ENCODE measurements at regions not wholly inside any gene's neighbourhood (a gene's known extent, or its start where the extent isn't known, plus 50 kb on each side); places are given as distances from the start of the nearest gene placed in this dataset.

DNA sequence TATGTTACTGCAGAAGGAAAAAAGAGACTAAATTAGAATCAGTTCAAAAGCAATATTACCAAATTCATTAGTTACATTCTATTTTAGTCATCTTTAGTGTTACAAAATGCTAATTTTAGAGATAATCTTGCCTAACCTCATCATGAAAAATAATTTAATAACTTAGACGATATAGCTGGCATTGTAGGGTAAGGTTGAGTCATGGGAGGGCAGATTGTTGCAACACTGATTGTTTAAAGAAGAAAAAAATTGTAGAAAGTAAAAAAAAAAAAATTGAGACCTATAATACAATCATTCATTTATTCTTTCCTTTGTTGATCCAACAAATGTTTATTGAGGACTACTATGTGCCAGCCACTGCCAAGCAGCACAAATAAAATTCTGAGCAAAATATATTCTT lies 330.9 kb downstream of the GBA3 start:
- no peaks in the 10 kb centered on the region for H3K27me3 ChIP-seq (ENCODE audit: insufficient read depth, low read depth, low read length)
- no peak overlapping the region for H2AFZ ChIP-seq (ENCODE audit: low read depth, low read length)
- H3F3A ChIP-seq (ENCODE audit: insufficient read depth, low read length, poor library complexity, severe bottlenecking) = no peaks in the 10 kb centered on the region
- H3K9me2 ChIP-seq (ENCODE audit: insufficient read depth, low read length) = no peaks in the 10 kb centered on the region
- H3K4me3 ChIP-seq (ENCODE audit: low read length) = no peak overlapping the region
- H3K9me3 ChIP-seq (ENCODE audit: low read length) = no peaks in the 10 kb centered on the region
- H3K4me2 ChIP-seq (ENCODE audit: low read length) = no peak overlapping the region
- no peaks in the 10 kb centered on the region for H3K79me2 ChIP-seq (replicated peaks; ENCODE audit: insufficient read depth, low read length)
- H3K27ac ChIP-seq (ENCODE audit: low read length) = no peak overlapping the region
- TF ChIP-seq EZH2 (IDR thresholded peaks at IDR 0.05; ENCODE audit: borderline replicate concordance, insufficient read depth, low read length, poor library complexity, severe bottlenecking) (no peak), POLR2AphosphoS5 (IDR thresholded peaks at IDR 0.05) (no peak), SMC3 (conservative IDR thresholded peaks at IDR 0.05; ENCODE audit: poor library complexity) (no peak), TAF1 (IDR thresholded peaks at IDR 0.05; ENCODE audit: low read depth) (no peak), RAD21 (conservative IDR thresholded peaks at IDR 0.05) (no peak), MXI1 (conservative IDR thresholded peaks at IDR 0.05; ENCODE audit: poor library complexity, severe bottlenecking) (no peak), EP300 (conservative IDR thresholded peaks at IDR 0.05; ENCODE audit: poor library complexity, severe bottlenecking) (no peak), CTCF (IDR thresholded peaks at IDR 0.05; ENCODE audit: poor library complexity, severe bottlenecking) (no peak)
- TF ChIP-seq, protein P1, sequence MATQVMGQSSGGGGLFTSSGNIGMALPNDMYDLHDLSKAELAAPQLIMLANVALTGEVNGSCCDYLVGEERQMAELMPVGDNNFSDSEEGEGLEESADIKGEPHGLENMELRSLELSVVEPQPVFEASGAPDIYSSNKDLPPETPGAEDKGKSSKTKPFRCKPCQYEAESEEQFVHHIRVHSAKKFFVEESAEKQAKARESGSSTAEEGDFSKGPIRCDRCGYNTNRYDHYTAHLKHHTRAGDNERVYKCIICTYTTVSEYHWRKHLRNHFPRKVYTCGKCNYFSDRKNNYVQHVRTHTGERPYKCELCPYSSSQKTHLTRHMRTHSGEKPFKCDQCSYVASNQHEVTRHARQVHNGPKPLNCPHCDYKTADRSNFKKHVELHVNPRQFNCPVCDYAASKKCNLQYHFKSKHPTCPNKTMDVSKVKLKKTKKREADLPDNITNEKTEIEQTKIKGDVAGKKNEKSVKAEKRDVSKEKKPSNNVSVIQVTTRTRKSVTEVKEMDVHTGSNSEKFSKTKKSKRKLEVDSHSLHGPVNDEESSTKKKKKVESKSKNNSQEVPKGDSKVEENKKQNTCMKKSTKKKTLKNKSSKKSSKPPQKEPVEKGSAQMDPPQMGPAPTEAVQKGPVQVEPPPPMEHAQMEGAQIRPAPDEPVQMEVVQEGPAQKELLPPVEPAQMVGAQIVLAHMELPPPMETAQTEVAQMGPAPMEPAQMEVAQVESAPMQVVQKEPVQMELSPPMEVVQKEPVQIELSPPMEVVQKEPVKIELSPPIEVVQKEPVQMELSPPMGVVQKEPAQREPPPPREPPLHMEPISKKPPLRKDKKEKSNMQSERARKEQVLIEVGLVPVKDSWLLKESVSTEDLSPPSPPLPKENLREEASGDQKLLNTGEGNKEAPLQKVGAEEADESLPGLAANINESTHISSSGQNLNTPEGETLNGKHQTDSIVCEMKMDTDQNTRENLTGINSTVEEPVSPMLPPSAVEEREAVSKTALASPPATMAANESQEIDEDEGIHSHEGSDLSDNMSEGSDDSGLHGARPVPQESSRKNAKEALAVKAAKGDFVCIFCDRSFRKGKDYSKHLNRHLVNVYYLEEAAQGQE (IDR thresholded peaks at IDR 0.05; ENCODE audit: borderline replicate concordance) = no peak
- no peaks in the 10 kb centered on the region for H3K36me3 ChIP-seq (ENCODE audit: insufficient read depth, low read length)
- no peaks in the 10 kb centered on the region for H4K20me1 ChIP-seq (ENCODE audit: insufficient read depth)
- H3K9ac ChIP-seq (ENCODE audit: low read length) = no peak overlapping the region

- no peaks in the 10 kb centered on the region for H3F3A ChIP-seq (ENCODE audit: insufficient read depth, low read length, poor library complexity, severe bottlenecking)
- H3K79me2 ChIP-seq (replicated peaks; ENCODE audit: insufficient read depth, low read length) = no peaks in the 10 kb centered on the region
- no peaks in the 10 kb centered on the region for H3K27me3 ChIP-seq (ENCODE audit: insufficient read depth, low read depth, low read length)
- TF ChIP-seq SMC3 (conservative IDR thresholded peaks at IDR 0.05; ENCODE audit: poor library complexity) (no peak), MXI1 (conservative IDR thresholded peaks at IDR 0.05; ENCODE audit: poor library complexity, severe bottlenecking) (no peak), EZH2 (IDR thresholded peaks at IDR 0.05; ENCODE audit: borderline replicate concordance, insufficient read depth, low read length, poor library complexity, severe bottlenecking) (no peak)
- H2AFZ ChIP-seq (ENCODE audit: low read depth, low read length) = no peak overlapping the region
- no peaks in the 10 kb centered on the region for H3K9me2 ChIP-seq (ENCODE audit: insufficient read depth, low read length)
- H4K20me1 ChIP-seq (ENCODE audit: insufficient read depth) = no peaks in the 10 kb centered on the region
- no peaks in the 10 kb centered on the region for H3K9me3 ChIP-seq (ENCODE audit: low read length)
- H3K9ac ChIP-seq (ENCODE audit: low read length) = no peak overlapping the region
- no peak overlapping the region for H3K4me3 ChIP-seq (ENCODE audit: low read length)
- no peak overlapping the region for H3K27ac ChIP-seq (ENCODE audit: low read length)
- no peaks in the 10 kb centered on the region for H3K36me3 ChIP-seq (ENCODE audit: insufficient read depth, low read length)
- H3K4me2 ChIP-seq (ENCODE audit: low read length) = no peak overlapping the region
These were observed 330.4 kb downstream of the GBA3 start for GRCh38 chr4:23023121-23023520.

GRCh38 chr4:23022032-23022431 lies 329.3 kb downstream of the GBA3 start:
- Histone ChIP-seq H3K27ac (ENCODE audit: low read length) (no peak overlapping the region), H2AFZ (ENCODE audit: low read depth, low read length) (no peak overlapping the region), H3K9me2 (ENCODE audit: insufficient read depth, low read length) (no peaks in the 10 kb centered on the region), H3K27me3 (ENCODE audit: insufficient read depth, low read depth, low read length) (no peaks in the 10 kb centered on the region), H3K4me2 (ENCODE audit: low read length) (no peak overlapping the region), H3K36me3 (ENCODE audit: insufficient read depth, low read length) (no peaks in the 10 kb centered on the region), H3K4me3 (ENCODE audit: low read length) (no peak overlapping the region), H3K79me2 (replicated peaks; ENCODE audit: insufficient read depth, low read length) (no peaks in the 10 kb centered on the region), H4K20me1 (ENCODE audit: insufficient read depth) (no peaks in the 10 kb centered on the region), H3F3A (ENCODE audit: insufficient read depth, low read length, poor library complexity, severe bottlenecking) (no peaks in the 10 kb centered on the region), H3K9me3 (ENCODE audit: low read length) (no peaks in the 10 kb centered on the region), H3K9ac (ENCODE audit: low read length) (no peak overlapping the region)
- TF ChIP-seq RAD21 (conservative IDR thresholded peaks at IDR 0.05) (no peak), MXI1 (conservative IDR thresholded peaks at IDR 0.05; ENCODE audit: poor library complexity, severe bottlenecking) (no peak), EZH2 (IDR thresholded peaks at IDR 0.05; ENCODE audit: borderline replicate concordance, insufficient read depth, low read length, poor library complexity, severe bottlenecking) (no peak)
- TF ChIP-seq, protein P1 (IDR thresholded peaks at IDR 0.05; ENCODE audit: borderline replicate concordance) = no peak

Measured in neural cell (in vitro differentiated cells).